Activated CD8-positive, alpha-beta memory T cell treated with anti-CD3 and anti-CD28 coated beads for 24 hours (primary cell): ENCODE measurements at regions not wholly inside any gene's neighbourhood (a gene's known extent, or its start where the extent isn't known, plus 50 kb on each side); places are given as distances from the start of the nearest gene placed in this dataset.

Experiments used
- DNase-seq: peaks from one replicate; pipeline ENCODE4 v3.0.0-alpha.2; 2020

GRCh38 chr3:110727056-110727455 is 344.6 kb upstream of the NECTIN3 start:
- DNase-seq, result no peak

DNA sequence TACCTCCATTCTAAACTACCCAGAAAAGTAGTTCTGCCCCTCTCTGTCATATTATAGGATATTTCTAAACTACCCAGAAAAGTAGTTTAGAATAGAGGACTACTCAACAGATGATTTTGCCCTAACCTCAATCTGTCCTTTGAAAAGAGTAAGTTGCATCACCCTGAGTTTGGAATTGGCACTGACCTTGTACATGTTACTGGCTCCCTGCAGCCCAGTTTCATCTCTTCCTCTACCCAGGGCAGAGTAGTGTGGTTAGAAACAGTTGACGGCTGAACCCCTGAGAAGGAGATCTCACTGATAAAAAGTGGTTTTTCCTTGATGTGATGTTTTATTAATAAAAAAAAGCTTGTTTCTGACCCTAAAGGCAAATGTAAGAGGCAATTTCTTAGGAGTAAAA is 340.5 kb upstream of the NECTIN3 start:
- no peak for DNase-seq

DNA sequence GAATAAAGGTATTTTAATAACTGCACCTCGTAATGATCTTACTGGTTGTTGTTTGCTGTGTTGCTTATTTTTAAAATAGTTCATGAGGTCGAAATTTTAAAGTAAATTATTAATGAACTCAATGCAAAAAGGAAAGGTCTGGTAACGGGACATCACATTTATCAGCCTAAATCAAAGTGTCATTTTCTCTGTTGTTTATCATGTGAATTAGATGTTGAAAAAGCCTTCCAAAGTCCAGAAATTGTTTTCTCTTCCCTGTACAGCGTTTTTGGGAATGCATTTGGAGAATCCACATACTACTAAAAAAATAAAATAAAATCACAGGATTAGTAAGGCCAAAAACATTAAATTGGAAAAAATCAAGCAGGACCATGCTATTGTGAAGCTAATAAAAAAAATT is 339.2 kb upstream of the NECTIN3 start:
- DNase-seq, result no peak

GRCh38 chr3:110733045-110733444 is 338.6 kb upstream of the NECTIN3 start:
- no peak for DNase-seq

GRCh38 chr3:110734524-110734923 is 337.1 kb upstream of the NECTIN3 start:
- DNase-seq, result no peak

- no peak for DNase-seq
Observed at GRCh38 chr3:110736332-110736731, 335.3 kb upstream of the NECTIN3 start.

DNA sequence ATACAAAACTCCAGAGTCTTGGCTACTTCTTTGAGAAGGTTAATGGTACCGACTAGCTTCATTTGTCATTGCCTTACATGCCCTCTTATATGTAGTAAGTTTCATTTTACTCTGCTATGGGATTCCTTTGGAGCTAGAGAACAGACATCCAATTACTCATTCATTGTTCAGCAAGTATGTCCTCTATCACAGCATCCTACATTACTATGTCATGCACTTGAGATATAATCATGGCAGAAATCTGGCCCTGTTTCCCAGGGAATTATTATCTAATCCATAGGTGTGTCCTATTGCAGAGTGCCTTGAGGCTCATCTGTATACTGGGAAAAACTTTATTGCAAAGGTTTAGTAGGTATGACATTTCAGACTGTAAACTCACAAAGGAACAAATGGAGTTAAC is 333.1 kb upstream of the NECTIN3 start:
- no peak for DNase-seq

- no peak for DNase-seq
Observed at GRCh38 chr3:110741891-110742290, 329.7 kb upstream of the NECTIN3 start.

- DNase-seq, result no peak
Observed at GRCh38 chr3:110743202-110743601, 328.4 kb upstream of the NECTIN3 start.

DNA sequence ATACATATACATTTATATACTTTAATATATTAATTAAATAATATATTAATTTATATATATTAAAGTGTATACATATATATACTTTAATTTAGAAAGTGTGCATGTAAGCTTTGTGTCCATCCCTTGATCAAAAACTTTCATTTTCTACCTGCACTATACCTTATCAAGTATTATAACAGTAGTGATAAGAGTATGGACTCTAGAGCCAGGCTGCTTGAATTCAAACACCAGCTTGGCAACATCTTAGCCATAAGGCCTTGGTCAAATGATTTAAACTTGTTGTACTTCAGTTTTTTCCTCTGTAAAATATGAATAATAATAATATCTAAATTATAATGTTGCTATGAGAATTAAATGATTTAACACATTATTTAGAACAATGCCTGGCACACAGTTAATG is 327.6 kb upstream of the NECTIN3 start:
- no peak for DNase-seq

- DNase-seq, result no peak
Observed at GRCh38 chr3:110744723-110745122, 326.9 kb upstream of the NECTIN3 start.

- DNase-seq, result no peak
Observed at GRCh38 chr3:110749006-110749405, 322.6 kb upstream of the NECTIN3 start.

- DNase-seq, result no peak
Observed at GRCh38 chr3:110750201-110750600, 321.4 kb upstream of the NECTIN3 start.

GRCh38 chr3:110752307-110752706 is 319.3 kb upstream of the NECTIN3 start:
- DNase-seq, result no peak

- DNase-seq, result no peak
Observed at GRCh38 chr3:110753516-110753915, 318.1 kb upstream of the NECTIN3 start.

DNA sequence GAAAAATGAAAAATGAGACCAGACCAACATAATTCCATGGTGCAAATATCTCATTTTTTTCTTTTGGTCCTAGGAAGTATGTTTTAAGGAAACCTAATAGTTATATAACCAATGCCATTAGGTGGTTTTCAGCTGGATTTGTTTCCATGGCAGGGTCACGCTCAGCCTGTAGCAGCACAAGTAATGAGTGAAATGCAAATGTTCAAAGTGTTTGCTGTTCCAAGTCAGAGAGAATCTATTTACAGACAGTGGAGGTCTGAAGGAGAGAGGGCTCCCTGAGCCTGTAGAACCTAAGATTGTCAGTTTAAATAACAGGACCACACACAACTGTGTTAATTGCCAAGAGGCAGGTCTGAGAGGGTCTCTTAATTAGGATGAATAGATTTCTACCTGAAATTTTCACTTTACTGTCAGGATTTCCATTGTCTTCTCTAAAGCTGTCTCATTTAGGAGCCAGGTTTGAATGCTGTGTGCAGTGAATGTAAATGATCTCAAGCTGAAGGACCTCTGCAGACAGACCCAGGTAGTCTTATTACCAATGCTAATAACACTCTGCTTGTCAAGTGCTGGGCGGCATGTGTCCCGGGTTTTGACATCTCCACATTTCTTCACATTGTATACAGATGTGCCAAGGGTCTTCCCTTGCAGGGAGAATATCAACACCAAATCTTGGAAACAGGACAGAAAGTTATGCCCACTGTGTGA is 317.3 kb upstream of the NECTIN3 start:
- no peak for DNase-seq

- no peak for DNase-seq
Observed at GRCh38 chr3:110755345-110755744, 316.3 kb upstream of the NECTIN3 start.

DNA sequence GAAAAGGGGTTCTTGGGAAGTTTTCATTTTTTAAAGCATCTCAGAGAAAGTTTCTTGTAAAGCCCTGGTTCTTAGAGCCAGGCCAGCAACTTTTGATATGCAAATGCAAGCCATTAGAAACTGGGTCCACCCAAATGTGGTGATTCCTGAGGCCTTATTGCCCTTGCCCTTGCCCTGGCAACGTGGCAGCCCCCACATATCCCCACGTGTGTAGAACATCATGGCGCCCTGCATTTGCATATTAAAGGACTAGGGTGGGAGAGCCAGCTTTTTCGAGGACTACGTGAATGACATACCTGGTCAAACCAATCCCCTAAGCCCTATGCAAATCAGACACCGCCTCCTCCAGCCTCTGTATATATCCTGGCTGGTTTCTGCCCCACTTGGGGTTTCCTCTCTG is 314.9 kb upstream of the NECTIN3 start:
- no peak for DNase-seq

GRCh38 chr3:110758208-110758607 is 313.4 kb upstream of the NECTIN3 start:
- no peak for DNase-seq

DNA sequence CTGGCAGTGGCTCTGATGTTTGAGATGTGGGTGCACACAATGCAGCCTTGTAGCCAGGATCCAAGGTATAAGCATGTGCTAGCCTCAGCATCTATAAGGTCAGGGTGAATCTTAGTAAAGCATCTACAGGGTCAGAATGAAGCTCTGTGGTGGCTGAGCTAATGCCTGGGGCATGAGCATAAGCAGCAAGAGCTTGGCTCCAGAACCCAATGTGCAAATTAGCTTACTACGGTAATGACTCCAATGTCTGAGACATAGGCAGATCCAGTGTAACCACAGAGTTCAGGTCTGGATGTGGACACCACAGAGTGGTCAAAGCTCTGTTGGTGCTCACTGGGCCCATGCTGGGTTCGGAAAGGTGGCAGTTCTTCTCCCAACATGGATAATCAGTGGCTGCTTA is 304.5 kb upstream of the NECTIN3 start:
- DNase-seq, result no peak

- no peak for DNase-seq
Observed at GRCh38 chr3:110767838-110768237, 303.8 kb upstream of the NECTIN3 start.

DNA sequence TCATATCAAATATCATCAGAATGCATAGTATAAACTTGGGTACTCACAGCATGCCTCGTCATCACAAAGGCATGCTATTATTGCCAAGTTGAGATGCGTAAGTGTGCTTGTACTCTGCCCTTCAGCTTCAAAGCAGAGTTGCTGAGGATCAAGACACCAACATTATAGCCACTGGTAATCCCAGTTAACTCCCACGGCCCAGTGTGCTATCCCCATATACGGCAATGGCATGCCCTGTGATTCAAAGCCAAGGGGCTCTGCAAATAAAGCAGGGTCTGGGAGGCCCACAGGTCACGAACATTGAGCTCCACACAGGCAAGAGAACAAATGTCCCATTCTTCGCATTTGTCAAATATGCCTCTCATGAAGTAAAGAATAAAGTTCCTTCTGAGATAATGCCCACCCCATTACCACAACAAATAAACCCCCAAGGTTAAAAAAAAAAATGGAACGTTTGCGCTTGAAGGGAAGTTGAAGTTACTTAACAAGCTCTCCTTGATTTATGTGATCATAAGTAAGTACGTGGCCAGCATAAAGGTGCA is 298.1 kb upstream of the NECTIN3 start:
- no peak for DNase-seq

- DNase-seq, result no peak
Observed at GRCh38 chr3:110774496-110775265, 296.9 kb upstream of the NECTIN3 start.

GRCh38 chr3:110779581-110779980 is 292.0 kb upstream of the NECTIN3 start:
- no peak for DNase-seq
